CD14-positive monocyte (primary cell): ENCODE measurements at regions not wholly inside any gene's neighbourhood (a gene's known extent, or its start where the extent isn't known, plus 50 kb on each side); places are given as distances from the start of the nearest gene placed in this dataset.

Experiments
- DNase-seq, 3 donors: peaks; one replicate each; pipeline ENCODE4 v3.0.0-alpha.2; 2011 to 2022
- H2AFZ ChIP-seq: 2 replicates; pipeline ENCODE4 v1.6.0; 2012; ENCODE audit warnings: mild to moderate bottlenecking, low read depth, low read length, inconsistent platforms; ENCODE audit not compliant: insufficient read depth, poor library complexity, severe bottlenecking
- H3K27ac ChIP-seq, 2 donors: 1 replicate in 1 of 2; 2 replicates in 1 of 2; pipeline ENCODE4 v1.5.1; 2012 to 2013; ENCODE audit warnings: low read length in 2 of 2, control low read depth in 1 of 2, inconsistent platforms in 1 of 2, low read depth in 1 of 2, mild to moderate bottlenecking in 1 of 2
- H3K27me3 ChIP-seq, 2 donors: one replicate each; pipeline versions ENCODE4 v1.6.0 to v1.6.1; 2011 to 2013; ENCODE audit warnings: low read length in 2 of 2; ENCODE audit not compliant: control insufficient read depth in 2 of 2, insufficient read depth in 2 of 2
- H3K36me3 ChIP-seq, 2 donors: replicated peaks in 1 of 2; 1 replicate in 1 of 2; 2 replicates in 1 of 2; pipeline versions ENCODE4 v1.5.1 to v1.6.1; 2012 to 2013; ENCODE audit warnings: low read length in 2 of 2, control low read depth in 1 of 2, inconsistent platforms in 1 of 2, mild to moderate bottlenecking in 1 of 2; ENCODE audit not compliant: insufficient read depth in 2 of 2, control insufficient read depth in 1 of 2
- H3K4me1 ChIP-seq, 2 donors: 1 replicate in 1 of 2; 2 replicates in 1 of 2; pipeline versions ENCODE4 v1.5.1 to v1.6.1; 2012 to 2013; ENCODE audit warnings: low read length in 2 of 2, control low read depth in 1 of 2, inconsistent platforms in 1 of 2, mild to moderate bottlenecking in 1 of 2, moderate library complexity in 1 of 2; ENCODE audit not compliant: insufficient read depth in 2 of 2, control insufficient read depth in 1 of 2
- H3K4me2 ChIP-seq: replicated peaks from 2 replicates; pipeline ENCODE3; 2012; ENCODE audit warnings: low read length, moderate library complexity, mild to moderate bottlenecking; ENCODE audit not compliant: poor library complexity, severe bottlenecking; ENCODE audit errors: extremely low read depth
- H3K4me3 ChIP-seq, 3 experiments: fragments of 200-600 bp in 1 of 3; sonication (generic) in 1 of 3; replicated peaks in 1 of 3; 1 replicate in 2 of 3; 2 replicates in 1 of 3; pipeline ENCODE4 v1.5.1; 2011 to 2013; ENCODE audit warnings: low read length in 3 of 3, mild to moderate bottlenecking in 3 of 3, control low read depth in 2 of 3, low read depth in 2 of 3, inconsistent platforms in 1 of 3, moderate library complexity in 1 of 3
- H3K79me2 ChIP-seq: 2 replicates; pipeline ENCODE4 v1.6.0; 2012; ENCODE audit warnings: mild to moderate bottlenecking, control low read depth, inconsistent platforms, low read length, moderate library complexity; ENCODE audit not compliant: insufficient read depth
- H3K9ac ChIP-seq: 2 replicates; pipeline ENCODE4 v1.6.0; 2017; ENCODE audit warnings: low read length, mild to moderate bottlenecking; ENCODE audit not compliant: insufficient read depth, poor library complexity, severe bottlenecking
- H3K9me3 ChIP-seq, 2 donors: replicated peaks in 1 of 2; 1 replicate in 1 of 2; 2 replicates in 1 of 2; pipeline versions ENCODE4 v1.5.1 to v1.6.1; 2012 to 2013; ENCODE audit warnings: low read length in 2 of 2, control low read depth in 1 of 2; ENCODE audit not compliant: control insufficient read depth in 1 of 2, insufficient read depth in 1 of 2
- H4K20me1 ChIP-seq: 2 replicates; pipeline ENCODE4 v1.6.0; 2012; ENCODE audit warnings: mild to moderate bottlenecking, low read length, control low read depth, moderate library complexity; ENCODE audit not compliant: insufficient read depth
- H3K27ac Mint-ChIP-seq, 7 donors: one replicate each; pipeline ENCODE4 v1.8.0; 2020; ENCODE audit warnings: mild to moderate bottlenecking in 7 of 7, mixed read lengths in 7 of 7, moderate library complexity in 6 of 7, inconsistent platforms in 2 of 7
- H3K27me3 Mint-ChIP-seq, 3 donors: one replicate each; pipeline ENCODE4 v1.8.0; 2021 to 2022; ENCODE audit warnings: low read depth in 3 of 3, mild to moderate bottlenecking in 3 of 3, mixed read lengths in 3 of 3, moderate library complexity in 3 of 3, inconsistent platforms in 1 of 3
- H3K36me3 Mint-ChIP-seq, 2 donors: one replicate each; pipeline ENCODE4 v1.8.0; 2020; ENCODE audit warnings: mixed read lengths in 2 of 2, inconsistent platforms in 1 of 2, mild to moderate bottlenecking in 1 of 2
- H3K4me1 Mint-ChIP-seq: one replicate; pipeline ENCODE4 v1.8.0; 2020; ENCODE audit warnings: mild to moderate bottlenecking, mixed read lengths
- H3K4me3 Mint-ChIP-seq, 2 donors: one replicate each; pipeline ENCODE4 v1.8.0; 2020; ENCODE audit warnings: mild to moderate bottlenecking in 2 of 2, mixed read lengths in 2 of 2, moderate library complexity in 1 of 2
- H3K9me3 Mint-ChIP-seq, 7 donors: one replicate each; pipeline ENCODE4 v1.8.0; 2020 to 2022; ENCODE audit warnings: mixed read lengths in 7 of 7, mild to moderate bottlenecking in 6 of 7, moderate library complexity in 6 of 7, inconsistent platforms in 2 of 7
- WGBS: methylation state at CpG from one replicate; pipeline ENCODE4 v1.1.5; 2013; ENCODE audit warnings: missing lambda C conversion rate; ENCODE audit not compliant: insufficient coverage; 5-methylcytosine and 5-hydroxymethylcytosine counted together
- intact Hi-C, 2 donors: fragments of 100-400 bp; cut with micrococcal nuclease; formaldehyde crosslinking; loops; one replicate each; pipeline versions ENCODE4 v1.15.0 to v1.15.1; 2023
- TF ChIP-seq, protein P1 (sequence below): fragments of 200-600 bp; IDR thresholded peaks from one replicate; pipeline ENCODE4 v1.8.0; 2022; ENCODE audit warnings: antibody characterized with exemption, mild to moderate bottlenecking

DNA sequence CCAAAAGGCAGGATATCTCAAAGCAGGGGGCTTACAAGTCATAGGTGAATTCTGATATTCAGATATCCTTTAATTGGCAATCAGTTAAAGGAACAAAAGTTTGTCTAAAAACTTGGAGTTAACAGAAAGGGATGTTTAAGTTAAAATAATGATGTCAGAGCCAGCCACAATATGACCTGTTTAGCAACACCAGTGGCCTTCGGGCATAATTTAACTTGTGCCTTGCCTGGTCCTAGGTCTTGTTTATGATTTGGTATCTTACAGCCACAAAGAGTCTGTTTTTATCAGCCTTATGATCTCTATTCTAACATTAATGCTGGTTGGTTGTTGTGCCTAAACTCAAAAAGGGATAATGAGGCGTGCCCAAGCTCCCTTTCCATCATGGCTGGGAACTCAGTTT is 252.9 kb downstream of the RNF152 start:
- Histone ChIP-seq H3K4me1 (peaks cover 0 to 6% of the 10 kb centered on the region in 2 donors), H3K4me3 (no peak overlapping the region), H2AFZ (no peak overlapping the region), H3K9ac (no peak overlapping the region), H3K27me3 (peaks cover 10% of the 10 kb centered on the region in 2 donors), H3K27ac (no peak overlapping the region), H3K36me3 (no peaks in the 10 kb centered on the region), H4K20me1 (no peaks in the 10 kb centered on the region), H3K79me2 (no peaks in the 10 kb centered on the region), H3K9me3 (no peaks in the 10 kb centered on the region), H3K4me2 (no peak overlapping the region)
- no peaks in the 10 kb centered on the region for H3K36me3 Mint-ChIP-seq
- TF ChIP-seq, protein P1, sequence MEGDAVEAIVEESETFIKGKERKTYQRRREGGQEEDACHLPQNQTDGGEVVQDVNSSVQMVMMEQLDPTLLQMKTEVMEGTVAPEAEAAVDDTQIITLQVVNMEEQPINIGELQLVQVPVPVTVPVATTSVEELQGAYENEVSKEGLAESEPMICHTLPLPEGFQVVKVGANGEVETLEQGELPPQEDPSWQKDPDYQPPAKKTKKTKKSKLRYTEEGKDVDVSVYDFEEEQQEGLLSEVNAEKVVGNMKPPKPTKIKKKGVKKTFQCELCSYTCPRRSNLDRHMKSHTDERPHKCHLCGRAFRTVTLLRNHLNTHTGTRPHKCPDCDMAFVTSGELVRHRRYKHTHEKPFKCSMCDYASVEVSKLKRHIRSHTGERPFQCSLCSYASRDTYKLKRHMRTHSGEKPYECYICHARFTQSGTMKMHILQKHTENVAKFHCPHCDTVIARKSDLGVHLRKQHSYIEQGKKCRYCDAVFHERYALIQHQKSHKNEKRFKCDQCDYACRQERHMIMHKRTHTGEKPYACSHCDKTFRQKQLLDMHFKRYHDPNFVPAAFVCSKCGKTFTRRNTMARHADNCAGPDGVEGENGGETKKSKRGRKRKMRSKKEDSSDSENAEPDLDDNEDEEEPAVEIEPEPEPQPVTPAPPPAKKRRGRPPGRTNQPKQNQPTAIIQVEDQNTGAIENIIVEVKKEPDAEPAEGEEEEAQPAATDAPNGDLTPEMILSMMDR, result no peak
- intact Hi-C loops, result loop anchor here (5.0 to 10.0 kb wide), 3 partner anchors 255 to 492 kb away; partner anchors contain the start of gene RNF152 (in 1 of the 2)
- peaks cover 0 to 2% (median 0%) of the 10 kb centered on the region in 7 donors for H3K9me3 Mint-ChIP-seq
- H3K27ac Mint-ChIP-seq, result no peak overlapping the region
- no peak overlapping the region for H3K4me3 Mint-ChIP-seq
- no peak for DNase-seq
- peaks cover 0 to 19% (median 1%) of the 10 kb centered on the region in 3 donors for H3K27me3 Mint-ChIP-seq
- peaks cover 5% of the 10 kb centered on the region for H3K4me1 Mint-ChIP-seq
- no CpG with 5 or more reads among the region's 2 CpGs for WGBS

DNA sequence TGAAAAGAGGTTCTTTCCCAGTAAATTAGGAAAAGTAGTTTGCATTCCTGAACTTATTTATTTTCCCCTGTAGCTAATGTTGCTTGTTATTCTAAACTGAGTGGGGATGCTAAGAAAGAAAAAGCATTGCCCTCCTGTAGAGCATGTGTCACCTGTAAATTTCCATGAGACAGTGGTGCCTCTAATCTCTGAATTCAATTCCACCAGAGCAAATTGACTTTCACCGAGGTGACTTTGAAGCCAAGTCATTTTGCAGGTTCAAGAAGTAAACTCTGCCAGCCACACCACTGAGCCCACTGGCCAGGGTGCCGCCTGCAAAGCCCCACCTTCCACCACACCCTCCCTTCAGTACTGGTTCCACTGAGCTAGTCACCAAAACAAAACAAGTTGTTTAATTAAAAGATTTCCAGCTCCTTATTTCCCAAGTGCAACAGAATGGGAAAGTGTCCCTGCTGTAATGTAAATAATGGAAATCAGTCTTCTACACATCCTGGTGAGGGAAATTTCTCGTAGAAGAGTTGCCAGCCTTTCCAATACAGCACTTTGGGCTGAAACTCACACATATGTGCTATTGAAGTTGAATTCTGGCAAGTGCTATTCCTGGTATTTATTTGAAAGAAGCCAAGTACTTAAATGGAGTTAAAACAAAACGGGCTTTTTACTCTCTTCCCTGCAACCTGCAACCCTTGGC is 254.8 kb downstream of the RNF152 start:
- Histone ChIP-seq H3K4me3 (no peak overlapping the region), H2AFZ (no peak overlapping the region), H3K36me3 (no peaks in the 10 kb centered on the region), H3K9me3 (no peaks in the 10 kb centered on the region), H4K20me1 (no peaks in the 10 kb centered on the region), H3K9ac (no peak overlapping the region), H3K27me3 (peaks cover 2 to 6% of the 10 kb centered on the region in 2 donors), H3K4me2 (no peak overlapping the region), H3K4me1 (no peaks in the 10 kb centered on the region), H3K79me2 (no peaks in the 10 kb centered on the region), H3K27ac (no peak overlapping the region)
- H3K9me3 Mint-ChIP-seq, result no peaks in the 10 kb centered on the region
- H3K4me1 Mint-ChIP-seq, result no peaks in the 10 kb centered on the region
- H3K27me3 Mint-ChIP-seq, result peaks cover 0 to 13% (median 4%) of the 10 kb centered on the region in 3 donors
- H3K36me3 Mint-ChIP-seq, result no peaks in the 10 kb centered on the region
- TF ChIP-seq, protein P1, result no peak
- H3K4me3 Mint-ChIP-seq, result no peak overlapping the region
- no peak overlapping the region for H3K27ac Mint-ChIP-seq
- intact Hi-C loops, result loop anchor here (5.0 to 10.0 kb wide), 3 partner anchors 257 to 494 kb away; partner anchors contain the start of gene RNF152 (in 1 of the 2)
- DNase-seq, result no peak
- 71% methylated on average over 1 of the region's 4 CpGs for WGBS
